ENCODE measurements at regions not wholly inside any gene's neighbourhood (a gene's known extent, or its start where the extent isn't known, plus 50 kb on each side); places are given as distances from the start of the nearest gene placed in this dataset.
"Not testable (repeated sequence)": the region's sequence is repeated elsewhere in the genome, so short reads cannot be mapped to it uniquely, and the experiment has no call there.

DNA sequence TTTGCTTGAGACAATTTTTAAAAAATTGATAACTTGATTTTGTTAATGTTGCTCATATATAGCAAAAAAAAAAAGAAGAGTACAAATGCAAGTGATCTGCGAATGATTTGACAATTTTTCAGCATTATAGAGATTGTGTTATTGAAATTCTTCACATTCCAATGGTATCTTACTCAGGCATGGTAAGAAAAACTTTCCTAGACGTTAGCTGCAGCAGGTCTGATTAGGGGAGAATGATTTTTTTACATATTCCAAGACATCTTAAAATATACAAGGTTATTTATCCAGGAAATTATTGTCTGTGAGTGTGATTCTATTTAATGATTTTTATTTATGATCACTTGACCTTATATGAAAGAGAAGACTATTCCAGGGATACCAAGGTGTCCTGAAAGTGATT is 361.9 kb downstream of the MAT2B start:
- CTCF ChIA-PET: no interaction called here
- POLR2A ChIA-PET: no interaction called here
- TF ChIP-seq, protein P1, sequence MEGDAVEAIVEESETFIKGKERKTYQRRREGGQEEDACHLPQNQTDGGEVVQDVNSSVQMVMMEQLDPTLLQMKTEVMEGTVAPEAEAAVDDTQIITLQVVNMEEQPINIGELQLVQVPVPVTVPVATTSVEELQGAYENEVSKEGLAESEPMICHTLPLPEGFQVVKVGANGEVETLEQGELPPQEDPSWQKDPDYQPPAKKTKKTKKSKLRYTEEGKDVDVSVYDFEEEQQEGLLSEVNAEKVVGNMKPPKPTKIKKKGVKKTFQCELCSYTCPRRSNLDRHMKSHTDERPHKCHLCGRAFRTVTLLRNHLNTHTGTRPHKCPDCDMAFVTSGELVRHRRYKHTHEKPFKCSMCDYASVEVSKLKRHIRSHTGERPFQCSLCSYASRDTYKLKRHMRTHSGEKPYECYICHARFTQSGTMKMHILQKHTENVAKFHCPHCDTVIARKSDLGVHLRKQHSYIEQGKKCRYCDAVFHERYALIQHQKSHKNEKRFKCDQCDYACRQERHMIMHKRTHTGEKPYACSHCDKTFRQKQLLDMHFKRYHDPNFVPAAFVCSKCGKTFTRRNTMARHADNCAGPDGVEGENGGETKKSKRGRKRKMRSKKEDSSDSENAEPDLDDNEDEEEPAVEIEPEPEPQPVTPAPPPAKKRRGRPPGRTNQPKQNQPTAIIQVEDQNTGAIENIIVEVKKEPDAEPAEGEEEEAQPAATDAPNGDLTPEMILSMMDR (IDR thresholded peaks at IDR 0.05; ENCODE audit: control extremely low read depth, extremely low read depth, low read depth, missing control alignments): no peak
- DNase-seq (ENCODE audit: extremely low spot score): no peak

DNA sequence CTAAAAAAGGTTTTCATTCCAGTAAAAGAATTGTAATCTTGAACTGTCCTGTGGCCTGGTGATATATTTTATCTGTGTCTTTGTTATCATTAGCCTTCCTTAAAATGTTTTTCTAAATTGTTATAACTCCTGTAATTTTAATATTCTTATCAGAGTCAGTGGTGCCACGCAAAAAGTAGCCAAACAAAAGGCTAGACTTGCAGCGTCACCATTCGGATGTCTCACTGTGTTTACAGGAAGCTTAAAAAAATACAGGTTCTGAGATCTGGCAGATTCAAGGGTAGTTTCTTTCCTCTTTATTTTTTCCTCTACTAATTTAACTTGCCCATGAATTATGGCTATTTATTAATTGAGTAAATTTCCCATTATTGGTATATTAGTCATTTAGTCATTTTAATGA is 362.3 kb downstream of the MAT2B start:
- CTCF ChIA-PET: no interaction called here
- no peak for DNase-seq (ENCODE audit: extremely low spot score)
- TF ChIP-seq, protein P1 (IDR thresholded peaks at IDR 0.05; ENCODE audit: control extremely low read depth, extremely low read depth, low read depth, missing control alignments): no peak
- POLR2A ChIA-PET: no interaction called here

DNA sequence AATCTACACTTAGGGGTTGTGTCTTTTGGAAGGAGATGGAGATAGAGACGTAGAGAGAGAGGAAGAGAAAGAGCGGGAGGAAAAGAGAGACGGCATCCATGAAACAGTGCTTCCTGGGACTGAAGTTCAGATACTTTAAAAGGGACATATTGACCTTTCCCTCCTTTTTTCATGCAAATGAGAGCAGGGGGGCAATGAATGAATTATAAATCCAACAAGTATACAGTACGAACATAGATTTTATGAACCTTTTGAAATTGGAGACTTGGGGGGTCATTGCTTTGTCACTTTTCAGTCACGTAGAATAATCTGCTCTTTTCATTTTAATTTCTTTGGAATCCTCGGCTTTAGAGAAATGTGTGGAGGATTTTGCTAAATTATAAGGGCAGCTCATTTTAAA is 364.2 kb downstream of the MAT2B start:
- DNase-seq (ENCODE audit: extremely low spot score): no peak
- CTCF ChIA-PET: no interaction called here
- TF ChIP-seq, protein P1 (IDR thresholded peaks at IDR 0.05; ENCODE audit: control extremely low read depth, extremely low read depth, low read depth, missing control alignments): no peak
- POLR2A ChIA-PET: no interaction called here

DNA sequence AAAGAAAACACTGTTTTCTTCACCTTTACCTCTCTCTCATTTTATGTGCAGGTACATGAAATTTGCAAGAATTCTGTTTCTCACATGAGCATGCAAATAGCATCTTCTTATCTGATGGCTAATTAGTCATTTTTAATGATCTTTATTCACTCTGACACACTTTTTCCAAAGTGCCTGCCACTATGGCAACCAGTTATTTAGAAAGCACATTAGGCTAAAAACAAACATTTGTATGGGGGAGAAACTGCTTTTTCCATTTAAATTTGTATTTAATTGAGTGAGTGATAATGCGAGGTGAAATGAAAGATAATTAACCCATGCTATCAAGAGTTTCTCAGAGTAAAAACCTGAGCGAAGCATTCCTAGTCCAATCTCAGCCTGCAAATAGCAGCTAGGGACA is 365.0 kb downstream of the MAT2B start:
- ChIA-PET CTCF (no interaction called here), POLR2A (no interaction called here)
- TF ChIP-seq, protein P1 (IDR thresholded peaks at IDR 0.05; ENCODE audit: control extremely low read depth, extremely low read depth, low read depth, missing control alignments): no peak
- DNase-seq (ENCODE audit: extremely low spot score): no peak

DNA sequence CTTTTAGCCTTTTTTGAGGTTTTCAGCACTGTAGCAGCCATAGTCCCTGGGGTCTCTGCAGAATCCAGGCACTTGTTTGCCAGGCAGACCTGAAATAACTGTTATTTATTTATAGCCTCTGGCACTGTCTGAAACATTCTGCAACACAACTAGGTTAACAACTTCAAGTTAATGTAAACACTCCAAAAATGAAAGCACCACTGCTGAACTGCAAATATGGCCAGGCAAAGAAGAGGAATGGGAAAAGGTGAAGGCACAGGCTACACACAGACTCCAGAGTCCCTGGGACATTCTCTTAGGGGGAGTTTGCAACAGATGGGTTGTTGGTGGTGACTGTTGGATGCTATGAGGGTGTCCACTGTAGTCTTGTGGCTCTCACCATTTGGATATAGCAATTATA is 369.0 kb downstream of the MAT2B start:
- TF ChIP-seq, protein P1 (IDR thresholded peaks at IDR 0.05; ENCODE audit: control extremely low read depth, extremely low read depth, low read depth, missing control alignments): no peak
- no peak for DNase-seq (ENCODE audit: extremely low spot score)
- CTCF ChIA-PET: no interaction called here
- POLR2A ChIA-PET: no interaction called here

DNA sequence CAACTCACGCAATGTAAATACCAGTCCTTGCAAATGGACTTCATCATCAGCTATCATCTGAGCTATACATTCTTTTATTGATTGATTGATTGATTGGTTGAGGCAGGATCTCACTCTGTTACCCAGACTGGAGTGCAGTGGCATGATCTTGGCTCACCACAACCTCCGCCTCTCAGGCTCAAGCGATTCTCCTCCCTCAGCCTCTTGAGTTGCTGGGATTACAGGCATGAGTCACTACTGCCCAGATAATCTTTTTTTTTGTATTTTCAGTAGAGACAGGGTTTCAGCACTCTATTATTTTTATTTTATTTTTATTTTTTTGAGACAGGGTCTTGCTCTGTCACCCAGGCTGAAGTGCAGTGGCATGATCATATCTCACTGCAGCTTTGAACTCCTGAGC is 369.5 kb downstream of the MAT2B start:
- POLR2A ChIA-PET; CTCF ChIA-PET; DNase-seq (ENCODE audit: extremely low spot score): not testable (repeated sequence)

- DNase-seq (ENCODE audit: extremely low spot score): no peak
- POLR2A ChIA-PET: no interaction called here
- TF ChIP-seq, protein P1 (IDR thresholded peaks at IDR 0.05; ENCODE audit: control extremely low read depth, extremely low read depth, low read depth, missing control alignments): no peak
- CTCF ChIA-PET: interaction anchor here (1.7 to 2.1 kb wide), 2 partner anchors 13 to 30 kb away, joined by 3 to 7 read pairs; no protein-coding TSS in a partner anchor
Observed at GRCh38 chr5:163877865-163878264, 372.4 kb downstream of the MAT2B start.

Data from GM10248 (cell line).